ENCODE measurements at regions not wholly inside any gene's neighbourhood (a gene's known extent, or its start where the extent isn't known, plus 50 kb on each side); places are given as distances from the start of the nearest gene placed in this dataset.

- TF ChIP-seq CTCF (optimal IDR thresholded peaks at IDR 0.05 in 1 of 3, IDR thresholded peaks at IDR 0.05 in 1 of 3, conservative IDR thresholded peaks at IDR 0.05 in 1 of 3; ENCODE audit: extremely low read depth in 1 of 3, insufficient read depth in 2 of 3, low read length in 3 of 3) (no peak), EZH2 (IDR thresholded peaks at IDR 0.05; ENCODE audit: low read length) (no peak)
These were observed 133.3 kb upstream of the FSCB start for GRCh38 chr14:44640416-44640815.

All from keratinocyte (primary cell).